RWPE1 (cell line): ENCODE measurements at regions not wholly inside any gene's neighbourhood (a gene's known extent, or its start where the extent isn't known, plus 50 kb on each side); places are given as distances from the start of the nearest gene placed in this dataset.

Source experiments
- CTCF ChIA-PET: fragments of 350-600 bp; sonication (Branson Sonifier 250); formaldehyde crosslinking; extraction: SDS; loops from one replicate; lab custom pipeline; 2021; lab: Yijun Ruan, JAX
- POLR2A ChIA-PET: fragments of 400-600 bp; formaldehyde crosslinking; extraction: SDS; loops from one replicate; lab custom pipeline; 2020; ENCODE audit warnings: antibody characterized with exemption; ENCODE audit not compliant: low non-redundant PET; lab: Yijun Ruan, JAX
- DNase-seq: peaks from one replicate; pipeline ENCODE4 v3.0.0; 2012; ENCODE audit warnings: low spot score
- H3K27ac ChIP-seq: fragments of 450-650 bp; 2 replicates; pipeline ENCODE4 v1.5.1; 2017
- CTCF ChIP-seq: fragments of 450-650 bp; conservative IDR thresholded peaks from 2 replicates; pipeline ENCODE4 v1.5.1; 2017; ENCODE audit warnings: low read depth, mild to moderate bottlenecking

DNA sequence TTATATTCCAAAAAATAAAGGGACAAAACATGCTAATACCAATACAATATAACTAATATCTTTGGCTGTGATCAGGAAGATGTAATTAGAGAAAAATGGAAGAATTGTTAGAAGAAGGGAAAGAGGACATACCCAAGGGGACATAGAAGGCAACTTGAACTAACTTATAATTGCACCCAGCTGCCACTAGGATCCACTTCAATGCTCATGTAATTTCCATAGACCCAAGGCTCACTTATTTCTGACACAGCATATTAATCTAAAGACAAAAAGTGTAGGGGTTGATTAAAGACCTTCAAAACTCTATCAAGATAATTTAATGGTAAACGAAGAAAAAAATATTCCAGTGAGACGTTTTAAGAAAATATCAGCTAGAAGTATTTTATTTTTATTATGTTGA, 396.0 kb upstream of the ADGRB3 start:
- ChIA-PET POLR2A (no interaction called here), CTCF (interaction anchor here (0.8 kb wide), 1 partner anchor 695 kb away, joined by 3 read pairs; no protein-coding TSS in a partner anchor)
- H3K27ac ChIP-seq = no peak overlapping the region

DNA sequence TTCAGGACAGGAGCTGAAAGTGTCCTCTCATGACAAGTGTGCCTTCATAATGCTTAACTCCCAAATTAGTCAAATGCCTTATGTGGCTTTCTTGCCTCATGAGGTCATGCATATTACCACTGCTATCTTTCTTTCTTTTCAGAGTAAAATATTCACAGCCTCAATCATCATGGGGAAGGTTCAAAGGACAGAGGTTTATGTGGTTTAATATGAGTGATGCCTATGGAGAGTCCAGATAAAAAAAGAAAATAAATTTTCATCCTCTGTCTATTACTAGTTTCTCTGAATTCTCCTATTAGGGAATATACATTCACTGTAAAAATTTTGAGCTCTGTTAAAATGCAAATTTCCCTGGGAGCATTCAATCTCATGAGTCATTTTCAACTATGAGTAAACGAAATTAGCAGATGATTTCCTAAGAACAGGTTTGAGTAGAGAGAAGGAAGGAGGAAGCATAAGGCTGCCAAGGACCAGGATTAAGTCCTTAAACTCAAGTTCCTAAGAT, 396.9 kb upstream of the ADGRB3 start:
- peak; percentile 32 for DNase-seq
- H3K27ac ChIP-seq = no peak overlapping the region
- ChIA-PET CTCF (no interaction called here), POLR2A (no interaction called here)
- no peak for TF ChIP-seq CTCF

More for the DNA sequence above, 396.0 kb upstream of the ADGRB3 start:
- TF ChIP-seq CTCF = no peak
- no peak for DNase-seq

GRCh38 chr6:68237205-68237604, 397.9 kb upstream of the ADGRB3 start:
- ChIA-PET POLR2A (no interaction called here), CTCF (no interaction called here)
- no peak overlapping the region for H3K27ac ChIP-seq
- TF ChIP-seq CTCF = no peak
- DNase-seq = no peak

GRCh38 chr6:68235326-68235784, 399.7 kb upstream of the ADGRB3 start:
- H3K27ac ChIP-seq = no peak overlapping the region
- no peak for DNase-seq
- TF ChIP-seq CTCF = no peak
- POLR2A ChIA-PET = no interaction called here
- CTCF ChIA-PET = no interaction called here

GRCh38 chr6:68233623-68234022, 401.5 kb upstream of the ADGRB3 start:
- H3K27ac ChIP-seq = no peak overlapping the region
- no peak for TF ChIP-seq CTCF
- peak; percentile 45 for DNase-seq
- POLR2A ChIA-PET = no interaction called here
- CTCF ChIA-PET = no interaction called here

GRCh38 chr6:68229566-68229965, 405.5 kb upstream of the ADGRB3 start:
- no peak for DNase-seq
- ChIA-PET POLR2A (no interaction called here), CTCF (no interaction called here)
- no peak for TF ChIP-seq CTCF
- no peak overlapping the region for H3K27ac ChIP-seq
